Transverse colon (tissue), 3 donors: ENCODE measurements at regions not wholly inside any gene's neighbourhood (a gene's known extent, or its start where the extent isn't known, plus 50 kb on each side); places are given as distances from the start of the nearest gene placed in this dataset.

Experiments
- POLR2A ChIP-seq: fragments of 450-650 bp; IDR thresholded peaks from one replicate; pipeline ENCODE4 v1.6.1; 2016; ENCODE audit warnings: antibody characterized with exemption, mild to moderate bottlenecking, moderate library complexity
- TF ChIP-seq, protein P1 (sequence below), 5 experiments: fragments of 200-600 bp in 3 of 5; fragments of 450-650 bp in 2 of 5; sonication (generic) in 3 of 5; IDR thresholded peaks; 1 replicate in 2 of 5; 2 replicates in 3 of 5; pipeline ENCODE4 v1.5.1; 2016 to 2017; ENCODE audit warnings: antibody characterized with exemption in 5 of 5, inconsistent platforms in 3 of 5, mild to moderate bottlenecking in 2 of 5, moderate library complexity in 1 of 5

DNA sequence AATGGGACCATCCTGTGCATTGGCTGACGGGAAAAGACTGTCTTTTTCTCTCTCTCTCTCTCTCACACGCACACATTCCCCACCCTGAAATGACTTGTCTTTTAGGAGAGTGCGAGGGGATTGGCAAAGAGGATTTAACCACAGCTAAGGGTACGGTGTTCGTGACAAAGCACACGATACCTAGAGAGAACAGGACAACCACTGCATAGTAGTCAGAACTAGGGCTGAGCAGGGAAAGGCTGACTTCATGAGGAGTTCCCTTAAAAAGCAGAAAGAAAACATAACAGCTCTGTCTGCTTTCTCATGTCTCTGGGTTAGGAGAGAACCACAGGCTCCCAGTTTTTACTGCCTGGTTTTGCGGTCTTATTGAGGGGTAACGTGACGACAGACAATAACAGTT, 742.8 kb upstream of the SOX9 start:
- TF ChIP-seq, protein P1, sequence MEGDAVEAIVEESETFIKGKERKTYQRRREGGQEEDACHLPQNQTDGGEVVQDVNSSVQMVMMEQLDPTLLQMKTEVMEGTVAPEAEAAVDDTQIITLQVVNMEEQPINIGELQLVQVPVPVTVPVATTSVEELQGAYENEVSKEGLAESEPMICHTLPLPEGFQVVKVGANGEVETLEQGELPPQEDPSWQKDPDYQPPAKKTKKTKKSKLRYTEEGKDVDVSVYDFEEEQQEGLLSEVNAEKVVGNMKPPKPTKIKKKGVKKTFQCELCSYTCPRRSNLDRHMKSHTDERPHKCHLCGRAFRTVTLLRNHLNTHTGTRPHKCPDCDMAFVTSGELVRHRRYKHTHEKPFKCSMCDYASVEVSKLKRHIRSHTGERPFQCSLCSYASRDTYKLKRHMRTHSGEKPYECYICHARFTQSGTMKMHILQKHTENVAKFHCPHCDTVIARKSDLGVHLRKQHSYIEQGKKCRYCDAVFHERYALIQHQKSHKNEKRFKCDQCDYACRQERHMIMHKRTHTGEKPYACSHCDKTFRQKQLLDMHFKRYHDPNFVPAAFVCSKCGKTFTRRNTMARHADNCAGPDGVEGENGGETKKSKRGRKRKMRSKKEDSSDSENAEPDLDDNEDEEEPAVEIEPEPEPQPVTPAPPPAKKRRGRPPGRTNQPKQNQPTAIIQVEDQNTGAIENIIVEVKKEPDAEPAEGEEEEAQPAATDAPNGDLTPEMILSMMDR (IDR thresholded peaks at IDR 0.05) = no peak
- no peak for TF ChIP-seq POLR2A
